ENCODE measurements at regions not wholly inside any gene's neighbourhood (a gene's known extent, or its start where the extent isn't known, plus 50 kb on each side); places are given as distances from the start of the nearest gene placed in this dataset.

DNA sequence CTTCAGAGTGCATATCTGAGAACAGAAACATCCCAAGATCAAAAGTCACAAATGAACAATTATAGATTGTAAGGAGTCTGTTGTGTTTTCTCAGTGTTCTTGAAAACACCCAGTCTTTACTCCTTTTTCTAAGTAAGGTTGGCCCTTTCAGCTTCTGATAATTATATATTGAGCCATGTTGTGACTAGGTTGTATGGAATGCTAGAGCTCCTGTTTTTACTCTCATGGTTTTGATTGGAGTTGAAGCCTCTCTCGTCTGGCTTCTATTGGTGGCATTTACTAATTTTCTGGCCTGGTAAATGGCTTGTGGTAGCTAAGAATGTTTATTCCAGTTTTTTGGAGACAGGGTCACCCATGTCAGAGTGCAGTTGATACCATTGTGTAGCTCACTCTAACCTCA lies 84.7 kb downstream of the NDUFS5 start:
- CTCF ChIA-PET: interaction anchor here (0.9 to 7.0 kb wide), 9 partner anchors 8 to 300 kb away, joined by 3 to 82 read pairs (median 4); no protein-coding TSS in a partner anchor

GRCh38 chr1:39113109-39113743 lies 87.1 kb downstream of the NDUFS5 start:
- no peaks in the 10 kb centered on the region for H3K9me1 ChIP-seq (replicated peaks; ENCODE audit: control insufficient read depth, extremely low read depth, insufficient read depth, low read length)
- H3K79me2 ChIP-seq (ENCODE audit: control insufficient read depth, insufficient read depth, low read length): peaks cover 98% of the 10 kb centered on the region
- H3K27me3 ChIP-seq (ENCODE audit: control insufficient read depth in 2 of 2, insufficient read depth in 2 of 2, low read length in 2 of 2): no peaks in the 10 kb centered on the region
- H2AFZ ChIP-seq (ENCODE audit: low read depth, low read length): no peak overlapping the region
- no peak overlapping the region for H3K4me2 ChIP-seq (ENCODE audit: insufficient read depth, low read length)
- TF ChIP-seq FOS (IDR thresholded peaks at IDR 0.05; ENCODE audit: borderline replicate concordance, insufficient read depth, low read length): no peak
- TF ChIP-seq, protein P1, sequence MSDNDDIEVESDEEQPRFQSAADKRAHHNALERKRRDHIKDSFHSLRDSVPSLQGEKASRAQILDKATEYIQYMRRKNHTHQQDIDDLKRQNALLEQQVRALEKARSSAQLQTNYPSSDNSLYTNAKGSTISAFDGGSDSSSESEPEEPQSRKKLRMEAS (IDR thresholded peaks at IDR 0.05; ENCODE audit: insufficient read depth, insufficient read length): no peak
- TF ChIP-seq POLR2AphosphoS5 (IDR thresholded peaks at IDR 0.05; ENCODE audit: insufficient read depth, low read depth, low read length): no peak
- no peak for TF ChIP-seq JUN (IDR thresholded peaks at IDR 0.05; ENCODE audit: borderline replicate concordance, insufficient read depth, insufficient read length, low read depth)
- no peak for TF ChIP-seq GATA2 (IDR thresholded peaks at IDR 0.05; ENCODE audit: insufficient read depth, insufficient read length, low read depth, low read length)
- TF ChIP-seq CTCF (IDR thresholded peaks at IDR 0.05; ENCODE audit: extremely low read depth in 1 of 2, insufficient read depth in 1 of 2, low read depth in 1 of 2, low read length in 2 of 2): no peak
- TF ChIP-seq POLR2A (IDR thresholded peaks at IDR 0.05; ENCODE audit: low read depth, low read length): no peak
- TF ChIP-seq EZH2 (IDR thresholded peaks at IDR 0.05; ENCODE audit: borderline replicate concordance, low read depth, low read length, severe bottlenecking): no peak
- no peak for TF ChIP-seq MYC (IDR thresholded peaks at IDR 0.05; ENCODE audit: low read depth, low read length)
- ChIA-PET CTCF (interaction anchor here (0.7 to 1.3 kb wide), 4 partner anchors 8 to 421 kb away, joined by 3 to 6 read pairs (median 4); no protein-coding TSS in a partner anchor), POLR2A (interaction anchor here (0.6 kb wide), 1 partner anchor 100 kb away, joined by 5 read pairs; no protein-coding TSS in a partner anchor)
- peaks cover 71% of the 10 kb centered on the region for H3K4me1 ChIP-seq (ENCODE audit: control insufficient read depth, extremely low read depth, insufficient read depth, low read length)
- dilution Hi-C loops (cut with MboI; ENCODE audit: extremely low pct_ligation_motif_present, low sequenced_read_pairs) (no loop called here), intact Hi-C loops (cut with micrococcal nuclease) (no loop called here)
- peaks cover 24% of the 10 kb centered on the region for H4K20me1 ChIP-seq (replicated peaks; ENCODE audit: control insufficient read depth, extremely low read depth, insufficient read depth, low read length)
- H3K9ac ChIP-seq (replicated peaks; ENCODE audit: extremely low read depth, insufficient read depth, low read length): no peak overlapping the region
- FAIRE-seq (no peak), DNase-seq (ENCODE audit: low read depth, low spot score) (no peak)
- no peak overlapping the region for H3K4me3 ChIP-seq (replicated peaks in 1 of 3; ENCODE audit: insufficient read depth in 1 of 3, low read depth in 1 of 3, low read length in 3 of 3)
- no TSS peak for BruUV-seq (replicated peaks)
- H3K36me3 ChIP-seq (ENCODE audit: control insufficient read depth in 2 of 2, extremely low read depth in 1 of 2, insufficient read depth in 2 of 2, low read length in 2 of 2): no peaks in the 10 kb centered on the region
- H3K27ac ChIP-seq (ENCODE audit: insufficient read depth, low read depth, low read length): no peak overlapping the region
- H3K9me3 ChIP-seq (replicated peaks; ENCODE audit: control insufficient read depth, insufficient read depth, low read length): no peaks in the 10 kb centered on the region

More for the DNA sequence above, 84.7 kb downstream of the NDUFS5 start:
- POLR2A ChIA-PET: interaction anchor here (1.1 kb wide), 1 partner anchor 23 kb away, joined by 3 read pairs; no protein-coding TSS in a partner anchor
- H3K9me1 ChIP-seq (replicated peaks; ENCODE audit: control insufficient read depth, extremely low read depth, insufficient read depth, low read length): no peaks in the 10 kb centered on the region
- H3K4me1 ChIP-seq (ENCODE audit: control insufficient read depth, extremely low read depth, insufficient read depth, low read length): peaks cover 63% of the 10 kb centered on the region
- no peaks in the 10 kb centered on the region for H3K27me3 ChIP-seq (ENCODE audit: control insufficient read depth in 2 of 2, insufficient read depth in 2 of 2, low read length in 2 of 2)
- no TSS peak for BruUV-seq (replicated peaks)
- peak; percentile 25 for TF ChIP-seq POLR2AphosphoS5 (IDR thresholded peaks at IDR 0.05; ENCODE audit: insufficient read depth, low read depth, low read length)
- no peak for TF ChIP-seq POLR2A (IDR thresholded peaks at IDR 0.05; ENCODE audit: low read depth, low read length)
- peak overlapping the region; percentile 88 for H3K27ac ChIP-seq (ENCODE audit: insufficient read depth, low read depth, low read length)
- H3K4me3 ChIP-seq (replicated peaks in 1 of 3; ENCODE audit: insufficient read depth in 1 of 3, low read depth in 1 of 3, low read length in 3 of 3): no peak overlapping the region
- peaks cover 98% of the 10 kb centered on the region for H3K79me2 ChIP-seq (ENCODE audit: control insufficient read depth, insufficient read depth, low read length)
- no peak overlapping the region for H2AFZ ChIP-seq (ENCODE audit: low read depth, low read length)
- H3K36me3 ChIP-seq (ENCODE audit: control insufficient read depth in 2 of 2, extremely low read depth in 1 of 2, insufficient read depth in 2 of 2, low read length in 2 of 2): no peaks in the 10 kb centered on the region
- DNase-seq (ENCODE audit: low read depth, low spot score): no peak
- dilution Hi-C loops (cut with MboI; ENCODE audit: extremely low pct_ligation_motif_present, low sequenced_read_pairs) (no loop called here), intact Hi-C loops (cut with micrococcal nuclease) (no loop called here)
- H3K4me2 ChIP-seq (ENCODE audit: insufficient read depth, low read length): peak overlapping the region; percentile 27
- peaks cover 15% of the 10 kb centered on the region for H4K20me1 ChIP-seq (replicated peaks; ENCODE audit: control insufficient read depth, extremely low read depth, insufficient read depth, low read length)
- no peak for FAIRE-seq
- H3K9me3 ChIP-seq (replicated peaks; ENCODE audit: control insufficient read depth, insufficient read depth, low read length): no peaks in the 10 kb centered on the region
- peak overlapping the region; percentile 71 for H3K9ac ChIP-seq (replicated peaks; ENCODE audit: extremely low read depth, insufficient read depth, low read length)

All from endothelial cell of umbilical vein (primary cell).